GM18507 (cell line): ENCODE measurements at regions not wholly inside any gene's neighbourhood (a gene's known extent, or its start where the extent isn't known, plus 50 kb on each side); places are given as distances from the start of the nearest gene placed in this dataset.

Experiments
- DNase-seq: peaks from one replicate; pipeline ENCODE4 v3.0.0; 2011; ENCODE audit warnings: low read depth; ENCODE audit not compliant: insufficient read length; ENCODE audit errors: extremely low spot score
- FAIRE-seq: peaks from 2 replicates; lab custom pipeline; 2011; peaks lifted over from hg19 to GRCh38; lab: Jason Lieb, UNC

- no peak for FAIRE-seq
- no peak for DNase-seq
These were observed 414.0 kb downstream of the PRDM2 start for GRCh38 chr1:14113841-14114567.

GRCh38 chr1:14115976-14116375 is 416.0 kb downstream of the PRDM2 start:
- no peak for DNase-seq

GRCh38 chr1:14117700-14118099 is 417.7 kb downstream of the PRDM2 start:
- DNase-seq = no peak
- no peak for FAIRE-seq

More at GRCh38 chr1:14115976-14116375, 416.0 kb downstream of the PRDM2 start:
- FAIRE-seq = no peak

- no peak for DNase-seq
- FAIRE-seq = no peak
These were observed 418.9 kb downstream of the PRDM2 start for GRCh38 chr1:14118691-14119485.

GRCh38 chr1:14120895-14121294 is 420.9 kb downstream of the PRDM2 start:
- FAIRE-seq (no peak), DNase-seq (no peak)

GRCh38 chr1:14128096-14128495 is 428.1 kb downstream of the PRDM2 start:
- no peak for FAIRE-seq

GRCh38 chr1:14129009-14129408 is 429.0 kb downstream of the PRDM2 start:
- DNase-seq (no peak), FAIRE-seq (no peak)

More at GRCh38 chr1:14128096-14128495, 428.1 kb downstream of the PRDM2 start:
- DNase-seq = no peak

- DNase-seq (no peak), FAIRE-seq (no peak)
These were observed 435.1 kb downstream of the PRDM2 start for GRCh38 chr1:14135070-14135469.

- no peak for FAIRE-seq
- DNase-seq = no peak
These were observed 436.3 kb downstream of the PRDM2 start for GRCh38 chr1:14136152-14136763.

GRCh38 chr1:14136881-14137280 is 436.9 kb downstream of the PRDM2 start:
- no peak for DNase-seq
- FAIRE-seq = no peak

- FAIRE-seq (no peak), DNase-seq (no peak)
These were observed 437.6 kb downstream of the PRDM2 start for GRCh38 chr1:14137411-14138134.

- FAIRE-seq (no peak), DNase-seq (no peak)
These were observed 438.1 kb downstream of the PRDM2 start for GRCh38 chr1:14138135-14138506.

GRCh38 chr1:14138687-14139086 is 438.7 kb downstream of the PRDM2 start:
- DNase-seq = no peak
- FAIRE-seq = no peak

GRCh38 chr1:14140831-14141401 is 440.9 kb downstream of the PRDM2 start:
- no peak for DNase-seq
- no peak for FAIRE-seq

- FAIRE-seq = no peak
- no peak for DNase-seq
These were observed 441.7 kb downstream of the PRDM2 start for GRCh38 chr1:14141656-14142055.

GRCh38 chr1:14142397-14143100 is 442.6 kb downstream of the PRDM2 start:
- FAIRE-seq (no peak), DNase-seq (no peak)

- DNase-seq (no peak), FAIRE-seq (no peak)
These were observed 443.8 kb downstream of the PRDM2 start for GRCh38 chr1:14143777-14144176.

GRCh38 chr1:14148526-14148925 is 448.5 kb downstream of the PRDM2 start:
- FAIRE-seq = no peak
- DNase-seq = no peak

- DNase-seq (no peak), FAIRE-seq (no peak)
These were observed 449.1 kb upstream of the KAZN start for GRCh38 chr1:14149431-14149830.
